PFSK-1 (cell line): ENCODE measurements at regions not wholly inside any gene's neighbourhood (a gene's known extent, or its start where the extent isn't known, plus 50 kb on each side); places are given as distances from the start of the nearest gene placed in this dataset.

ENCODE experiments used
- POLR2AphosphoS5 ChIP-seq: IDR thresholded peaks from 2 replicates; pipeline ENCODE4 v1.6.1; 2012; ENCODE audit warnings: low read depth, mild to moderate bottlenecking, control low read depth, low read length, moderate library complexity
- SIN3A ChIP-seq: IDR thresholded peaks from 2 replicates; pipeline ENCODE4 v1.6.1; 2012; ENCODE audit warnings: mild to moderate bottlenecking, low read length, moderate library complexity, borderline replicate concordance; ENCODE audit not compliant: insufficient read depth
- TAF1 ChIP-seq: IDR thresholded peaks from 2 replicates; pipeline ENCODE4 v1.6.1; 2012; ENCODE audit warnings: low read length, control low read depth, borderline replicate concordance; ENCODE audit not compliant: insufficient read depth
- TF ChIP-seq, protein P1 (sequence below), 2 experiments: IDR thresholded peaks; 2 replicates each; pipeline versions ENCODE4 v1.6.1 to v1.8.0; 2011 to 2012; ENCODE audit warnings: low read depth in 2 of 2, low read length in 2 of 2, control low read depth in 1 of 2, inconsistent platforms in 1 of 2, mild to moderate bottlenecking in 1 of 2, moderate library complexity in 1 of 2; ENCODE audit not compliant: insufficient read depth in 1 of 2

DNA sequence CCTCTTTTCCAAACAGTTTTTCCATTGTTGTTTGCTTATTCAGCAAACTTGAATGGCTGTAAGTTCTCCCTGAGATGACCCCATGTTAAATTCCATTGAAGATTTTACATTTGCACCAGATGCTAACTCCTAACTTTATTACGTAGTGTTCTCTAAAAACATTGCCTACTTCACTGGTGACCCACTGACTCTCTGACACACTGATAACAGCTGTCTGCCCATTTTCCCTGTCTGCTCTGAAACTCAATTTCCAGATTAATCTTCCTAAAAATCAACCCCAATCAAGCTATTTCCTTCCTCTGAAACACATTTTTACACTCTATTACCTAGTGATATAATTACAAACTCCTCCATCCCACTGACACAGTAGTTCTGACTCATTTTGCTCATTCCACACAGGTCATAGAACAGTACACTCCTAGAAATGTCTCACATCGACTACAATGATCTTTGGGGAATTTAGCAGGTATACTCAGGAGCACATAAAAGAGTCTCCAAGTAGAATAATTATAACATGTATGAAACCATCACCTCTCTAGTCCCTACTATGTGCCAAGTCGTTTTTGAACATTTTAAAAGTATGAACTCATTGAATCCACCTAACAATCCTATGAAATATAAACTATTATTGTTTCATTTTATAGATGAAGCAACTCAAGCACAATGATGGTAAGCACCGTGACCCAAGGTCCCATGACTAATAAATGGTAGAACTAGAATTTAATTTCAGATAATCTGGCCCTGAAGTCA, 210.9 kb downstream of the SLIT2 start:
- TF ChIP-seq POLR2AphosphoS5 (no peak), SIN3A (no peak), TAF1 (no peak)
- TF ChIP-seq, protein P1, sequence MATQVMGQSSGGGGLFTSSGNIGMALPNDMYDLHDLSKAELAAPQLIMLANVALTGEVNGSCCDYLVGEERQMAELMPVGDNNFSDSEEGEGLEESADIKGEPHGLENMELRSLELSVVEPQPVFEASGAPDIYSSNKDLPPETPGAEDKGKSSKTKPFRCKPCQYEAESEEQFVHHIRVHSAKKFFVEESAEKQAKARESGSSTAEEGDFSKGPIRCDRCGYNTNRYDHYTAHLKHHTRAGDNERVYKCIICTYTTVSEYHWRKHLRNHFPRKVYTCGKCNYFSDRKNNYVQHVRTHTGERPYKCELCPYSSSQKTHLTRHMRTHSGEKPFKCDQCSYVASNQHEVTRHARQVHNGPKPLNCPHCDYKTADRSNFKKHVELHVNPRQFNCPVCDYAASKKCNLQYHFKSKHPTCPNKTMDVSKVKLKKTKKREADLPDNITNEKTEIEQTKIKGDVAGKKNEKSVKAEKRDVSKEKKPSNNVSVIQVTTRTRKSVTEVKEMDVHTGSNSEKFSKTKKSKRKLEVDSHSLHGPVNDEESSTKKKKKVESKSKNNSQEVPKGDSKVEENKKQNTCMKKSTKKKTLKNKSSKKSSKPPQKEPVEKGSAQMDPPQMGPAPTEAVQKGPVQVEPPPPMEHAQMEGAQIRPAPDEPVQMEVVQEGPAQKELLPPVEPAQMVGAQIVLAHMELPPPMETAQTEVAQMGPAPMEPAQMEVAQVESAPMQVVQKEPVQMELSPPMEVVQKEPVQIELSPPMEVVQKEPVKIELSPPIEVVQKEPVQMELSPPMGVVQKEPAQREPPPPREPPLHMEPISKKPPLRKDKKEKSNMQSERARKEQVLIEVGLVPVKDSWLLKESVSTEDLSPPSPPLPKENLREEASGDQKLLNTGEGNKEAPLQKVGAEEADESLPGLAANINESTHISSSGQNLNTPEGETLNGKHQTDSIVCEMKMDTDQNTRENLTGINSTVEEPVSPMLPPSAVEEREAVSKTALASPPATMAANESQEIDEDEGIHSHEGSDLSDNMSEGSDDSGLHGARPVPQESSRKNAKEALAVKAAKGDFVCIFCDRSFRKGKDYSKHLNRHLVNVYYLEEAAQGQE (IDR thresholded peaks at IDR 0.05; ENCODE audit: insufficient read depth in 1 of 2, low read depth in 2 of 2, low read length in 2 of 2), result no peak
